GM23248 (cell line): ENCODE measurements at regions not wholly inside any gene's neighbourhood (a gene's known extent, or its start where the extent isn't known, plus 50 kb on each side); places are given as distances from the start of the nearest gene placed in this dataset.

Source experiments
- DNase-seq: peaks from one replicate; pipeline ENCODE4 v3.0.0-alpha.2; 2015
- H2AFZ ChIP-seq: fragments of 200-600 bp; sonication (generic); 2 replicates; pipeline ENCODE4 v1.6.1; 2016; ENCODE audit warnings: antibody characterized with exemption
- H3F3A ChIP-seq: fragments of 200-600 bp; sonication (generic); 2 replicates; pipeline ENCODE4 v1.6.1; 2016; ENCODE audit warnings: mild to moderate bottlenecking, antibody characterized with exemption, mixed run types; ENCODE audit not compliant: insufficient read depth
- H3K27ac ChIP-seq: fragments of 200-600 bp; sonication (generic); 2 replicates; pipeline ENCODE4 v1.5.1; 2016; ENCODE audit warnings: mild to moderate bottlenecking
- H3K27me3 ChIP-seq: fragments of 200-600 bp; sonication (generic); replicated peaks from 2 replicates; pipeline ENCODE4 v1.6.1; 2016; ENCODE audit warnings: mild to moderate bottlenecking; ENCODE audit not compliant: insufficient read depth
- H3K36me3 ChIP-seq: fragments of 200-600 bp; sonication (generic); 2 replicates; pipeline ENCODE4 v1.6.1; 2016; ENCODE audit warnings: low read depth, mild to moderate bottlenecking
- H3K4me1 ChIP-seq: fragments of 200-600 bp; sonication (generic); 2 replicates; pipeline ENCODE4 v1.6.1; 2016; ENCODE audit warnings: mild to moderate bottlenecking; ENCODE audit not compliant: insufficient read depth
- H3K4me2 ChIP-seq: fragments of 200-600 bp; sonication (generic); one replicate; pipeline ENCODE4 v1.6.1; 2016; ENCODE audit warnings: mild to moderate bottlenecking; ENCODE audit not compliant: unreplicated experiment
- H3K4me3 ChIP-seq: fragments of 200-600 bp; sonication (generic); 2 replicates; pipeline ENCODE4 v1.5.1; 2016; ENCODE audit warnings: mild to moderate bottlenecking
- H3K79me2 ChIP-seq: fragments of 200-600 bp; sonication (generic); 2 replicates; pipeline ENCODE4 v1.6.1; 2016; ENCODE audit warnings: mild to moderate bottlenecking; ENCODE audit not compliant: insufficient read depth
- H3K9ac ChIP-seq: fragments of 200-600 bp; sonication (generic); 2 replicates; pipeline ENCODE4 v1.6.1; 2016; ENCODE audit warnings: mild to moderate bottlenecking
- H3K9me2 ChIP-seq: fragments of 200-600 bp; sonication (generic); 2 replicates; pipeline ENCODE4 v1.6.1; 2016; ENCODE audit warnings: mixed run types, mild to moderate bottlenecking, moderate library complexity; ENCODE audit not compliant: insufficient read depth
- H3K9me3 ChIP-seq: fragments of 200-600 bp; sonication (generic); one replicate; pipeline ENCODE4 v1.6.1; 2017; ENCODE audit warnings: low read depth
- H4K20me1 ChIP-seq: fragments of 200-600 bp; sonication (generic); 2 replicates; pipeline ENCODE4 v1.6.0; 2016; ENCODE audit not compliant: insufficient read depth
- EZH2 ChIP-seq: fragments of 200-600 bp; sonication (generic); IDR thresholded peaks from 2 replicates; pipeline ENCODE4 v1.6.1; 2018; ENCODE audit warnings: antibody characterized with exemption, mild to moderate bottlenecking; ENCODE audit not compliant: insufficient read depth, poor library complexity, severe bottlenecking
- EZH2phosphoT487 ChIP-seq: fragments of 200-600 bp; sonication (generic); IDR thresholded peaks from 2 replicates; pipeline ENCODE4 v1.6.1; 2018; ENCODE audit warnings: antibody characterized with exemption, moderate library complexity, mild to moderate bottlenecking, low read depth; ENCODE audit not compliant: insufficient read depth
- WGBS, 2 experiments: methylation state at CpG; one replicate each; pipeline ENCODE4 v1.1.6; 2015 to 2017; ENCODE audit warnings: low lambda C conversion rate in 2 of 2, low coverage in 1 of 2; ENCODE audit errors: missing lambda C conversion rate in 2 of 2; 5-methylcytosine and 5-hydroxymethylcytosine counted together
- in situ Hi-C: fragments of 300-500 bp; cut with MboI; formaldehyde crosslinking; loops from 2 replicates; pipeline ENCODE4 v1.15.0; 2020

GRCh38 chr1:82845866-82846265 is 1045.1 kb downstream of the ADGRL2 start:
- H2AFZ ChIP-seq, result no peak overlapping the region
- H3F3A ChIP-seq, result no peaks in the 10 kb centered on the region
- H3K9me3 ChIP-seq, result no peaks in the 10 kb centered on the region
- no peak for TF ChIP-seq EZH2phosphoT487
- no peak for TF ChIP-seq EZH2
- 82 to 91% methylated on average over 2 of the region's 2 CpGs for WGBS, 2 experiments
- H3K4me2 ChIP-seq, result no peak overlapping the region
- H4K20me1 ChIP-seq, result no peaks in the 10 kb centered on the region
- H3K27me3 ChIP-seq, result no peaks in the 10 kb centered on the region
- peak; percentile 2 for DNase-seq
- no peaks in the 10 kb centered on the region for H3K4me1 ChIP-seq
- H3K36me3 ChIP-seq, result no peaks in the 10 kb centered on the region
- no peaks in the 10 kb centered on the region for H3K9me2 ChIP-seq
- no peak overlapping the region for H3K27ac ChIP-seq
- in situ Hi-C loops, result no loop called here
- no peaks in the 10 kb centered on the region for H3K79me2 ChIP-seq
- no peak overlapping the region for H3K4me3 ChIP-seq
- H3K9ac ChIP-seq, result no peak overlapping the region

GRCh38 chr1:82844911-82845827 is 1044.4 kb downstream of the ADGRL2 start:
- Histone ChIP-seq H4K20me1 (no peaks in the 10 kb centered on the region), H3K4me1 (no peaks in the 10 kb centered on the region), H3K4me2 (no peak overlapping the region), H3K9ac (no peak overlapping the region), H3K27ac (no peak overlapping the region), H2AFZ (no peak overlapping the region), H3K79me2 (no peaks in the 10 kb centered on the region), H3K36me3 (no peaks in the 10 kb centered on the region), H3K27me3 (no peaks in the 10 kb centered on the region), H3F3A (no peaks in the 10 kb centered on the region), H3K9me2 (no peaks in the 10 kb centered on the region), H3K9me3 (no peaks in the 10 kb centered on the region), H3K4me3 (no peak overlapping the region)
- no peak for DNase-seq
- TF ChIP-seq EZH2 (no peak), EZH2phosphoT487 (no peak)
- 51 to 58% methylated on average over 4 of the region's 4 CpGs for WGBS, 2 experiments
- in situ Hi-C loops, result no loop called here

GRCh38 chr1:82844447-82844846 is 1043.7 kb downstream of the ADGRL2 start:
- Histone ChIP-seq H3K4me1 (no peaks in the 10 kb centered on the region), H3F3A (no peaks in the 10 kb centered on the region), H3K9me2 (no peaks in the 10 kb centered on the region), H3K4me3 (no peak overlapping the region), H4K20me1 (no peaks in the 10 kb centered on the region), H3K36me3 (no peaks in the 10 kb centered on the region), H3K27me3 (no peaks in the 10 kb centered on the region), H3K9ac (no peak overlapping the region), H3K9me3 (no peaks in the 10 kb centered on the region), H3K27ac (no peak overlapping the region), H3K79me2 (no peaks in the 10 kb centered on the region), H3K4me2 (no peak overlapping the region), H2AFZ (no peak overlapping the region)
- no peak for TF ChIP-seq EZH2phosphoT487
- no peak for TF ChIP-seq EZH2
- in situ Hi-C loops, result no loop called here
- no peak for DNase-seq
- WGBS, 2 experiments, result 86 to 97% methylated on average over 2 of the region's 2 CpGs

- Histone ChIP-seq H4K20me1 (no peaks in the 10 kb centered on the region), H3K27ac (no peak overlapping the region), H3K9me3 (no peaks in the 10 kb centered on the region), H3K4me2 (no peak overlapping the region), H3K4me3 (no peak overlapping the region), H3F3A (no peaks in the 10 kb centered on the region), H3K9ac (no peak overlapping the region), H2AFZ (no peak overlapping the region), H3K4me1 (no peaks in the 10 kb centered on the region), H3K9me2 (no peaks in the 10 kb centered on the region), H3K27me3 (no peaks in the 10 kb centered on the region), H3K36me3 (no peaks in the 10 kb centered on the region), H3K79me2 (no peaks in the 10 kb centered on the region)
- DNase-seq, result no peak
- TF ChIP-seq EZH2phosphoT487 (no peak), EZH2 (no peak)
- 91% methylated on average over 10 of the region's 10 CpGs for WGBS, 2 experiments
- in situ Hi-C loops, result no loop called here
Observed at GRCh38 chr1:82843876-82844275, 1043.1 kb downstream of the ADGRL2 start.
